HG03108 (cell line): ENCODE measurements at regions not wholly inside any gene's neighbourhood (a gene's known extent, or its start where the extent isn't known, plus 50 kb on each side); places are given as distances from the start of the nearest gene placed in this dataset.
A peak's percentile ranks its signal among the peaks of the same experiment; 100 is the strongest.

ENCODE experiments used
- ATAC-seq: cut with Tn5 transposase; IDR thresholded peaks from one replicate; pipeline ENCODE4 v1.9.1; 2021; ENCODE audit warnings: moderate library complexity; ENCODE audit not compliant: unreplicated experiment

DNA sequence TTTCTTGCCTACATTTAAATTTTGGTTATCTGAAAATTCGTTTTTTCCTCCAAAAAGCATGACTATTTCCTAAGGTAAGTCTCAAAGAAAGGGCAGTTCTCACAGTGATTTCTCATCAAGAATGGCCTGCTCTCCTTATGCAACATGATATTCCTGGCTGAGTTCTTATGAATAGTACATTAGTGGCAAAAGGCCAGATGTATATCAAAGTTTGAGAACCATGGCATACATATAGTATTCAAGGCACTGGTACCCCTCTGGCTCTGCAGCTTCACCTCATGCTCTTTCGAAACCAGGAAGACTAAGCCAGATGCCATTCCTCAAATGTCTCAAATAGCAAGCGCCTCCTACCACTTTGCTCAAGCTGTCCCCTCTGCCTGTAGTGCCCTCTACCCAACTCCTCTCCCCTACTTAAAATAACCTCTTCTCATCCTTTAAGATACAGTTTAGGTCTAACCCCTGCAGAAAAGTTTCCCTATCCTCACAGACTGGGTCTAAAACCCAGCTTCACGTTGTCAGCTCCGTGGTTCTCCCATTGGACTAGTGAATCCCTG lies 280.3 kb downstream of the HACE1 start:
- ATAC-seq, result no peak

DNA sequence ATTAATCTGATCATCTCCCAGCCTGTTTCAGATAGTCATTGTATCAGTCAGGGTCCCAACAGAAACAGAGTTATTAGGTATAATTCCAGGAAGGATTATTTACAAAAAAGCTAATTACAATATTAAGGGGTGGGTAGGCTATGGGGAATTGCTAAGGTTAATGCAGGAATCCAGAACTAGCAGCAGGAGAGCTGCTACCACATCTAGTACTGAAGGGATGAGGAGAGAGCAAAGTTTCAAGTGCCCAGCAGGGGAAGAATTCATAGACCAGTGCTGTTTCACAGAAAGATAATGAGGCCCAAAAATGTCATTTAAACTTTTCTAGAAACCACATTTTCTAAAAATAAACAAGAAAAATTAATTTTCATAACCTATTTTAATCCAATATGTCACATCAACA lies 284.2 kb downstream of the HACE1 start:
- no peak for ATAC-seq

DNA sequence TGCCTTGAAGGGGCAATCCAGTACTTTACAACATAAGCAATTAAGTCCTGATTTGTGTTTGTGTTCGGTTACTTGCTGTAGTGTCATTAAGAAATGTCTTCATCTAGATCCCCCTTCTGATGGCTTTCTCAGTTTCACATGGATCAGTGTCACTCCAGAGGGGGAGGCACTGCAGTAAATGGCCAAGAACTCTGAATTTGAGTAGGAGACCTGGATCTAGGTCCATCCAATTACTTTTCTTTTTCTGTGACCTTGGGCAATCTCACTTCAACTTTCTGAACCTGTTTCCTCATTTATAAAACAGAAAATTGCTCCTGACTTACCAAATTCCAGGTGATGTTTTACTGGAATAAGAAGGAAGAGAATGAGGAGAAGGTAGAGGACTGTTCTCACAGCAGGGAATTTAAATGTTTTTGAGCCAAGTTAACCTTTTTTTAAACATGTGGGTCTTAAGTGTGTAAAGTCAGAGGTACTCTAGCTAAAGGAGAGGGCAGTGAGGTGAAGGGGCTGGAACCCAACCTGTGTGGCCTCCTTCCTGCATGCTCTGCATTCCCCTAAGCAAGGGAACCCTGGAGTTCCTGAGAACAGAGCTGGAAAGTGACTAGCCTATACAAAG lies 285.5 kb downstream of the HACE1 start:
- ATAC-seq, result no peak

DNA sequence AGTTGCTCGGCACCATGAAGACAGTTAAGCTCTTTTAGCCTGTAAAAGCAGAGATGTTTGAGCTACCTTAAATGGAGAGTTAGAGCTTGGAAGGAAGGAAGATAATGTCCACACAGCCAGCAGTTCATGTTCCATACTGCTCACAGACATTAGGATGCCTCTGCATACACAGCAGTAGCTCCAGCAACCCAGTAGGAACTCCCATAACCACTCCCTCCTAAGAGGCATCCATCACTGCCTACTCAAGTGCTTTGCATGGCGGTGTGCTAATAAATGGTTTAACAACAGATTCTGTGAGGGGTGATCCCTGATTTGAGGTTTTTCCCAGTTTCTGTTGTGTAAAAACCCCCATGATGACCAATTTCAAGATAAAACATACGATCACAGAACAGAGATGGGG lies 286.4 kb downstream of the HACE1 start:
- ATAC-seq, result no peak

GRCh38 chr6:104572901-104573300 lies 286.8 kb downstream of the HACE1 start:
- ATAC-seq, result no peak

DNA sequence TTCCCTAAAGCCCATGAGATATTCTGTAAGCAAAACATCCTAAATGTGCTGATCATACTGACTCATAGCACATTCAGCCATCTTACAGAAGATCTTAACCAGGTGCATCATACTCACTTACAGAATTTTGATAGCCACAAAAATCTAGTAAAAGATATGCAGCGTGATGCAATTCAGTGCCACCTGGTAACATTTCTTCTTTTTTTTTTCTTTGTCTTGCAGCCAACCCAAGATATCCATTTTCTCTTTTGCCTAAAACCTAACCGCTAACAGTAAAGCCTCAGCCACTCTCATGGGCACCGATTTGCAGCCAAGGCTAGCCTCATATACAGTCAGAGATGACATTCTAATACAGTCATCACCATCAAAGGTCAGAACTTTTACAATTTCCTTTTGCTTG lies 293.3 kb downstream of the HACE1 start:
- ATAC-seq, result no peak

GRCh38 chr6:104563306-104563705 lies 296.4 kb downstream of the HACE1 start:
- ATAC-seq, result no peak

GRCh38 chr6:104559435-104560202 lies 300.1 kb downstream of the HACE1 start:
- ATAC-seq, result no peak

- ATAC-seq, result no peak
These were observed 301.0 kb downstream of the HACE1 start for GRCh38 chr6:104558746-104559145.

- ATAC-seq, result no peak
These were observed 311.4 kb downstream of the HACE1 start for GRCh38 chr6:104548297-104548696.

DNA sequence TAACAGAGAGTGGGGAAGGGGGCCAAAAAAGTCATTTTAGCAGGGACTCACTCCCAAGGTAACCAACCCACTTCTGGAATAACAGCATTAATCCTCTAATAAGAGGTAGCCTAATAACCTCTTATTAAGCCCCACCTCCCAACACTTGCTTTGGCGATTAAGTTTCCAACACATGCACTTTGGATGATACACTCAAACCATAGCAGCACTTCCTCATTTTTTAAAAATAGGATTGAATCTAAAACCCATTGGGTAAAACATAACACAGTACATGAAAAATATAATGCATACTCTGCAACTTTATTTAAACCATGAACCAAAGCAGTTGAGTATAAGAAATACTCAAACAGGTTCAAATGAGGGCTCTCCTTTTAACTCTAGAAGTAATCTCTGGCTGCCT lies 318.3 kb downstream of the HACE1 start:
- no peak for ATAC-seq

DNA sequence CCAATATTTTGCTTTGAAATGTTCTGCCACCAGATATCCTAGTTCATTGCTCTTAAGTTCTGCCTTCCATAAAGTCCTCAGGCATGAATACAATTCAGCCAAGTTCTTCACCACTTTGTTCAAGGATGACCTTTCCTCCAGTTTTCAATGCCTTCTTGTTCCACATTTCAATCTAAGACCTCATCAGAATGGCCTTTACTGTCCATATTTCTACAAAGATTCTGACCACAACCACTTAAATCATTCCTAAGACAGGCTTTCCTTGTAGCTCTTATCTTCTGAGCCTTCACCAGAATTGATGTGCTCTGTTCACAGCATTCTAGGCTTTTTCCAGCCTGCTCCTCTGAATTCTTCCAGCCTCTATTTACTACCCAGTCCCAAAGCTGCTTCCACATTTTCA lies 319.0 kb downstream of the HACE1 start:
- ATAC-seq, result no peak

DNA sequence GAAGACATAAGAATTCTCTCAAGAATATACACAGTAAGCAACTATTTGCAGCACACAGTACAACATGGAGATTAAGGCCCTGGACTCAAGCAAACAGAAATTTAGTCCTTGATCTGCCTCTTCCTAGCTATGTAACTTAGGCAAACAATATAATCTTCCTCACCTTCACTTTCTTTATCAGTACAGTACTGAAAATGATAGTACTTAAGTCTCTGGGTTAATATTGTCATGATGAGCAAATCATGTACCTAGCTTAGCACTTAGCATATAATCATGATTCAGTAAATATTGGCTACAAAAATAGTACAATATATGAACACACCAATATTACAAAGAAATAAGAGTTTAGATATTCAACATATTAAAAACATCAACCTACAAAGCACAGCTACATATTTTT lies 320.5 kb downstream of the HACE1 start:
- no peak for ATAC-seq

GRCh38 chr6:104537872-104538271 lies 321.8 kb downstream of the HACE1 start:
- ATAC-seq, result no peak

- ATAC-seq, result no peak
These were observed 322.5 kb downstream of the HACE1 start for GRCh38 chr6:104537180-104537579.

DNA sequence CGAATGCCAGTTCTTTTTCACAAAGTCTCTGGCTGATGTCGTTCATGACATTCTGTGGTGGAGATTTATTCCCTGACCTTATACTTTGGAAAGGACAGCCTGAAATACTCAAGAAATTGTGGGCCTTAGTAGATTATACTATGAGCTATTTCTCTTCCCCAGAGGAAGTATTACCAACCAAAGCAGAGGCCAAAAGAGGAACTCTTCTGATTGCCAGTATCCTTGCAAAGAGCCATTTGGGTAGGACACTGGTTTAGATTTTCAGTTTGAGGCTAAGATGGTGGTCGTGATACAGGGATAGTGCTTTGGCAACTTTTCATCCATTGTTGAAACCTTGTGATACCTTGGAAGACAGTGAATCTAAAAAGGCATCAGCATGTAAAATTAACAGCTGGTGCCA lies 327.3 kb downstream of the HACE1 start:
- ATAC-seq, result no peak

DNA sequence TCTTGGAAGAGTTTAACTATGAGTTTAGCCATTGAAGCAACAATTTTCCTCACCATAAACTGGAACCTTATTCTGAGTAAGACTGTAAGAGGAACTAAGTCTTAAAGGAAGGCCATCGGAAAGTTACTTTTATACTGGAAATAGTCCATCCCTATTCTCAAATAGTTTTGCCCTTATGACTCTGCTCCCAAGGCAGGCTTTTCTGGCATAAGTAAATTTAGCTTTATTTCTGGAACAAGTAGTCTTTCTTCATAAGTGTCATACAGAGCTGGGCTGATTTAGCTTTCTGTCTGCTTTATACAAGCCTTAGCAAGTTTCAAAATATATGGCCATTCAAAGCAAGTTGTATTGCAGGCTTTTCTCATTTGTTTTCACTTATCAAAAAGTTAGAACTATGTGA lies 328.1 kb downstream of the HACE1 start:
- no peak for ATAC-seq

GRCh38 chr6:104527761-104528415 lies 331.8 kb downstream of the HACE1 start:
- no peak for ATAC-seq

DNA sequence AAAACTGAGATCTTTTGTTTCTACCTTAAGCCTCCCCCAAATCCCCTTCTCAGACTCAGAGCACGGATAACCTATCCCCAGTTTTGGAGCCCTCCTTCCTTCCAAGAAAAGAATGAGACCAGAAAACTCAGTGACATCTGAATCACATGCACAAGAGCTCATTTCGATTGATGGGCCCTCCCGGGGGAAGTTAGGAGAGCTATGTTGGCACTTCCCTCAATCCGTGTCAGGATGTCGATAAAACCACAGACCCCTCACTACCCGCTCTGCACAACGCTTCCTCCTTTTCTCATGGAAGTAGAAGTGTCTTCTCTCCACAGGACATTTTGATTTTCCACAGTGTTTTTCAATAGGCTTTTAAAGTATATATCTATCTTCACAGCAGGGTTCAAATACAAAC lies 332.4 kb downstream of the HACE1 start:
- ATAC-seq, result no peak

- ATAC-seq, result no peak
These were observed 333.3 kb downstream of the HACE1 start for GRCh38 chr6:104526376-104526775.

DNA sequence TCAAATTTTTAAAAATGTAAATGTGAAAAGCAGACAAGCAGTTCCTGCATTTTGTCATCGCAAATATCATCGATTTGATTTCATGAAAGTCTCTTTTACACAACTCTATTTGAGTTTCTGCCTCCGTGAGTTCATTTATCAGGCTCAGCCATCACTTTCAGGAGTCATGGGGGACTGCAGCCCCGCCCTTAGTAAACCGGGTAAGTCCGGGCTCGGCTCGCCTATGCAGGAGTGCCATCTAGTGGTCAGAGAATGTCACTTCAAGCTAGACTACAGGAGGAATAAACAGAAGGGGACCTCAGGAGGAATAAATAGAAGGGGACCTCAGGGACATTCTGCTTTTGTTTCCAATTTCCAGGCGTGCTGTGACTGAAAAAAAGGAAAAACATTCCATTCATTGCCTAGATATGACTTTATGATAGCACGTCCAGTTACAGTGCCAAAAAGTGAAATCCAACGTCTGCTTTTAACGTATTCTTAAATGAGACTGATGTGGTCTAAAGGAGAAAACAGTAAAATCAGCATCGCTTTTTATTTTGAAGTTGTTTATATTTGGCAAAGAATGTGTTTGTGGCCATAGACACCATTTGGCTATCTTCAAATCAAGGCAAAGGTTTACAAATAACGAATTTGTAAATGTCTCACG lies 333.9 kb downstream of the HACE1 start:
- peak; percentile 98 for ATAC-seq
